Astrocyte of the spinal cord (primary cell): ENCODE measurements at regions not wholly inside any gene's neighbourhood (a gene's known extent, or its start where the extent isn't known, plus 50 kb on each side); places are given as distances from the start of the nearest gene placed in this dataset.

ENCODE experiments used
- DNase-seq: peaks from one replicate; pipeline ENCODE4 v3.0.0; 2011; ENCODE audit warnings: low read depth, low spot score
- H3K4me3 ChIP-seq: 2 replicates; pipeline ENCODE4 v1.5.1; 2011; ENCODE audit warnings: low read depth, mild to moderate bottlenecking, low read length, moderate library complexity
- CTCF ChIP-seq: IDR thresholded peaks from 2 replicates; pipeline ENCODE4 v1.5.1; 2012; ENCODE audit warnings: low read depth, mild to moderate bottlenecking, low read length, inconsistent platforms
- in situ Hi-C: cut with HindIII; loops from 2 replicates; pipeline ENCODE4 v1.10.0; 2017; ENCODE audit warnings: low sequenced_read_pairs

DNA sequence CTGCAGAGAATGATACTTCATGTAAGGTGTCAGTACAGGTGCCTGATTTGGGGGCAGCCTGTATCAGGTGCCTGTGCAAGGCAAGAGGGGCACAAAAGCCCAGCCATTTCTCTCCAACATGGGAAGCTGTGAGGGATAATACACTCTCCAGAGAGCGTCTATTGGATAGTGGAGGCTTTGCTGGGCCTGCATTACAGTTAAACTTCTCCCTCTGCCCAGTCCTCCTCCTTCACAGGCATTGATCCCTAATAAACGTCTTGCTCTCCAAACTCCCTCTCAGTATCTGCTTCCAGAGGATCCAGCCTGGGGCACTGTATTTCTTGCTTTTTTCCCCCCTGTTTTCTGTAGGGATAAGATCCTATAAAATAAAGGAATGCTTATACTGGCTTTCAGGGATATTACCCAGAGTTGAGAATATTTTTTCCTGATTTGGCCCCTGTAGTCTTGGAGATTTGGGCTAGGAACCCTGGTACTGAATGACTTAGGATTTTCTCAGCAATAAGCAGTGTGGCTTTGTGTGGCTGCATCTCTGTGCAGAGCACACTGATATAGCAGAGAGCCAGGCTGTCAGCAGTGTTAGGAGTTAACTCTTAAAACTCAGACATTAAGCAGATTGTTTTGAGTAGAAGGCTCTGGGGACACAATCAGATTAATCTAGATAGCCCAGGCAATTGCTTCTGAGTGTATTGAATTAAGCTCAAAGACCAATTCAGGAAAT is 330.6 kb downstream of the CYRIA start:
- TF ChIP-seq CTCF: no peak
- DNase-seq: no peak
- in situ Hi-C loops: no loop called here
- H3K4me3 ChIP-seq: no peak overlapping the region

- TF ChIP-seq CTCF: no peak
- in situ Hi-C loops: no loop called here
- no peak for DNase-seq
- H3K4me3 ChIP-seq: no peak overlapping the region
These were observed 331.3 kb downstream of the CYRIA start for GRCh38 chr2:16334366-16334765.

GRCh38 chr2:16333681-16334080 is 332.0 kb downstream of the CYRIA start:
- H3K4me3 ChIP-seq: no peak overlapping the region
- DNase-seq: no peak
- in situ Hi-C loops: no loop called here
- TF ChIP-seq CTCF: no peak

- DNase-seq: no peak
- in situ Hi-C loops: no loop called here
- TF ChIP-seq CTCF: no peak
- H3K4me3 ChIP-seq: no peak overlapping the region
These were observed 332.7 kb downstream of the CYRIA start for GRCh38 chr2:16332681-16333557.

- DNase-seq: no peak
- TF ChIP-seq CTCF: no peak
- no peak overlapping the region for H3K4me3 ChIP-seq
- in situ Hi-C loops: no loop called here
These were observed 333.9 kb downstream of the CYRIA start for GRCh38 chr2:16331772-16332171.

DNA sequence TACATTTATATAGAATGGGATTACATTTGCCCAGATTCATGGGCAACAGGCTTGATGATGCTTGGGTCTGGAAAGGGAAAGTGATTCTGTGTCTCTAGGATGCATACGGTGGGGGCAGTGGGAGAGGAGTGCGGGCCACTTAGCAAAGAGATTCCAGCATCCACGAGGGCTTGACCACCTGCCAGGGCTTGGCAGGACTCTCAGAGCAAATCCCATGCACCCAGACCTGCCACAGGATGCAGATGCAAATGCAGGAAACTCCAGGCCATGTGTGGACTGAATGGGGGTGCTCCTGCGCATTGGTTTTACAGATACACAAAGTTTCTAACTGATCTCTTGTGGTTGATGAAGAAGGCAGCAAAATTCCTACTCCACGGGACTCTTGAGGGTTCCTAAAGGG is 334.7 kb downstream of the CYRIA start:
- no peak overlapping the region for H3K4me3 ChIP-seq
- DNase-seq: no peak
- TF ChIP-seq CTCF: no peak
- in situ Hi-C loops: no loop called here
